KMS-11 (cell line): ENCODE measurements at regions not wholly inside any gene's neighbourhood (a gene's known extent, or its start where the extent isn't known, plus 50 kb on each side); places are given as distances from the start of the nearest gene placed in this dataset.

Experiments
- H2AFZ ChIP-seq: fragments of 200-600 bp; sonication (generic); 2 replicates; pipeline ENCODE4 v1.6.1; 2016; ENCODE audit warnings: antibody characterized with exemption, mixed run types, low read depth
- H3K27ac ChIP-seq: fragments of 200-600 bp; sonication (generic); 2 replicates; pipeline ENCODE4 v1.6.1; 2016; ENCODE audit warnings: mild to moderate bottlenecking, mixed run types
- H3K27me3 ChIP-seq: fragments of 200-600 bp; sonication (generic); 2 replicates; pipeline ENCODE4 v1.6.1; 2017; ENCODE audit warnings: mild to moderate bottlenecking, low read depth, mixed run types, moderate library complexity; ENCODE audit not compliant: insufficient read depth
- H3K36me3 ChIP-seq: fragments of 200-600 bp; sonication (generic); 2 replicates; pipeline ENCODE4 v1.6.1; 2017; ENCODE audit warnings: mild to moderate bottlenecking, mixed run types; ENCODE audit not compliant: insufficient read depth
- H3K4me1 ChIP-seq: fragments of 200-600 bp; sonication (generic); 2 replicates; pipeline ENCODE4 v1.6.1; 2016; ENCODE audit warnings: mild to moderate bottlenecking, low read depth, mixed run types; ENCODE audit not compliant: poor library complexity, severe bottlenecking
- H3K4me2 ChIP-seq: fragments of 200-600 bp; sonication (generic); 2 replicates; pipeline ENCODE4 v1.7.0; 2016; ENCODE audit warnings: mild to moderate bottlenecking, mixed run types
- H3K4me3 ChIP-seq: fragments of 200-600 bp; sonication (generic); IDR thresholded peaks from 2 replicates; pipeline ENCODE4 v1.6.1; 2017; ENCODE audit warnings: low read depth, low read length, mixed read lengths; ENCODE audit not compliant: insufficient read depth
- H3K79me2 ChIP-seq: fragments of 200-600 bp; sonication (generic); 2 replicates; pipeline ENCODE4 v1.6.1; 2016; ENCODE audit warnings: low read depth, mixed run types; ENCODE audit not compliant: insufficient read depth
- H3K9ac ChIP-seq: fragments of 200-600 bp; sonication (generic); 2 replicates; pipeline ENCODE4 v1.6.1; 2016; ENCODE audit warnings: mild to moderate bottlenecking, mixed run types
- H4K20me1 ChIP-seq: fragments of 200-600 bp; sonication (generic); 2 replicates; pipeline ENCODE4 v1.6.1; 2016; ENCODE audit warnings: mild to moderate bottlenecking, mixed run types; ENCODE audit not compliant: insufficient read depth
- CTCF ChIP-seq: fragments of 200-600 bp; sonication (generic); conservative IDR thresholded peaks from 2 replicates; pipeline ENCODE4 v1.6.1; 2017; ENCODE audit warnings: low read depth, mild to moderate bottlenecking, antibody characterized with exemption, low read length, moderate library complexity, mixed read lengths

- TF ChIP-seq CTCF: no peak
- no peak overlapping the region for H3K4me3 ChIP-seq
- H3K27me3 ChIP-seq: no peaks in the 10 kb centered on the region
- H3K4me1 ChIP-seq: no peaks in the 10 kb centered on the region
- H3K9ac ChIP-seq: no peak overlapping the region
- H2AFZ ChIP-seq: no peak overlapping the region
- H3K79me2 ChIP-seq: no peaks in the 10 kb centered on the region
- no peak overlapping the region for H3K4me2 ChIP-seq
- no peak overlapping the region for H3K27ac ChIP-seq
- H4K20me1 ChIP-seq: no peaks in the 10 kb centered on the region
- no peaks in the 10 kb centered on the region for H3K36me3 ChIP-seq
Observed at GRCh38 chr6:1200409-1201101, 111.3 kb upstream of the FOXQ1 start.

- Histone ChIP-seq H3K79me2 (no peaks in the 10 kb centered on the region), H3K36me3 (no peaks in the 10 kb centered on the region), H3K4me2 (no peak overlapping the region), H3K4me3 (no peak overlapping the region), H3K27me3 (no peaks in the 10 kb centered on the region), H4K20me1 (no peaks in the 10 kb centered on the region), H3K27ac (no peak overlapping the region), H3K9ac (no peak overlapping the region), H2AFZ (no peak overlapping the region), H3K4me1 (no peaks in the 10 kb centered on the region)
- no peak for TF ChIP-seq CTCF
Observed at GRCh38 chr6:1200081-1200408, 111.9 kb upstream of the FOXQ1 start.

GRCh38 chr6:1197309-1197708 lies 114.6 kb upstream of the FOXQ1 start:
- no peak overlapping the region for H2AFZ ChIP-seq

GRCh38 chr6:1191141-1191630 lies 120.7 kb upstream of the FOXQ1 start:
- no peaks in the 10 kb centered on the region for H3K79me2 ChIP-seq
- no peak overlapping the region for H2AFZ ChIP-seq
- H3K36me3 ChIP-seq: no peaks in the 10 kb centered on the region
- H3K4me3 ChIP-seq: no peak overlapping the region
- H3K27ac ChIP-seq: no peak overlapping the region
- no peaks in the 10 kb centered on the region for H4K20me1 ChIP-seq
- no peaks in the 10 kb centered on the region for H3K27me3 ChIP-seq
- no peak for TF ChIP-seq CTCF
- no peak overlapping the region for H3K4me2 ChIP-seq
- H3K9ac ChIP-seq: no peak overlapping the region
- no peaks in the 10 kb centered on the region for H3K4me1 ChIP-seq

More at GRCh38 chr6:1197309-1197708, 114.6 kb upstream of the FOXQ1 start:
- H3K79me2 ChIP-seq: no peaks in the 10 kb centered on the region
- no peak overlapping the region for H3K9ac ChIP-seq
- H3K36me3 ChIP-seq: no peaks in the 10 kb centered on the region
- no peaks in the 10 kb centered on the region for H4K20me1 ChIP-seq
- H3K27ac ChIP-seq: no peak overlapping the region
- TF ChIP-seq CTCF: no peak
- H3K4me1 ChIP-seq: no peaks in the 10 kb centered on the region
- no peaks in the 10 kb centered on the region for H3K27me3 ChIP-seq
- H3K4me3 ChIP-seq: no peak overlapping the region
- H3K4me2 ChIP-seq: no peak overlapping the region
